ENCODE measurements at regions not wholly inside any gene's neighbourhood (a gene's known extent, or its start where the extent isn't known, plus 50 kb on each side); places are given as distances from the start of the nearest gene placed in this dataset.

GRCh38 chr5:106408141-106408540 is 1262.6 kb downstream of the EFNA5 start:
- no peak for TF ChIP-seq GATA2 (IDR thresholded peaks at IDR 0.05; ENCODE audit: insufficient read depth, insufficient read length, low read depth, low read length)
- TF ChIP-seq MAX (IDR thresholded peaks at IDR 0.05; ENCODE audit: insufficient read depth, insufficient read length): no peak
- no peak for TF ChIP-seq MYC (IDR thresholded peaks at IDR 0.05; ENCODE audit: low read depth, low read length)
- TF ChIP-seq CTCF (IDR thresholded peaks at IDR 0.05; ENCODE audit: extremely low read depth in 1 of 2, insufficient read depth in 1 of 2, low read depth in 1 of 2, low read length in 2 of 2): no peak
- TF ChIP-seq JUN (IDR thresholded peaks at IDR 0.05; ENCODE audit: borderline replicate concordance, insufficient read depth, insufficient read length, low read depth): no peak
- no peak for TF ChIP-seq POLR2A (IDR thresholded peaks at IDR 0.05; ENCODE audit: low read depth, low read length)
- TF ChIP-seq EZH2 (IDR thresholded peaks at IDR 0.05; ENCODE audit: borderline replicate concordance, low read depth, low read length, severe bottlenecking): no peak
- no peak for TF ChIP-seq FOS (IDR thresholded peaks at IDR 0.05; ENCODE audit: borderline replicate concordance, insufficient read depth, low read length)
- TF ChIP-seq POLR2AphosphoS5 (IDR thresholded peaks at IDR 0.05; ENCODE audit: insufficient read depth, low read depth, low read length): no peak
- DNase-seq (ENCODE audit: low read depth, low spot score) (no peak), FAIRE-seq (no peak)
- no peak overlapping the region for H3K4me3 ChIP-seq (replicated peaks in 1 of 3; ENCODE audit: insufficient read depth in 1 of 3, low read depth in 1 of 3, low read length in 3 of 3)
- no peak overlapping the region for H3K4me2 ChIP-seq (ENCODE audit: insufficient read depth, low read length)
- no peaks in the 10 kb centered on the region for H3K79me2 ChIP-seq (ENCODE audit: control insufficient read depth, insufficient read depth, low read length)
- ChIA-PET POLR2A (no interaction called here), CTCF (no interaction called here)
- H3K9ac ChIP-seq (replicated peaks; ENCODE audit: extremely low read depth, insufficient read depth, low read length): no peak overlapping the region
- dilution Hi-C loops (cut with MboI; ENCODE audit: extremely low pct_ligation_motif_present, low sequenced_read_pairs) (no loop called here), intact Hi-C loops (cut with micrococcal nuclease) (no loop called here)
- no peaks in the 10 kb centered on the region for H3K27me3 ChIP-seq (ENCODE audit: control insufficient read depth in 2 of 2, insufficient read depth in 2 of 2, low read length in 2 of 2)
- no peak overlapping the region for H3K27ac ChIP-seq (ENCODE audit: insufficient read depth, low read depth, low read length)
- no TSS peak for BruUV-seq (replicated peaks)
- H3K36me3 ChIP-seq (ENCODE audit: control insufficient read depth in 2 of 2, extremely low read depth in 1 of 2, insufficient read depth in 2 of 2, low read length in 2 of 2): no peaks in the 10 kb centered on the region
- H3K9me3 ChIP-seq (replicated peaks; ENCODE audit: control insufficient read depth, insufficient read depth, low read length): no peaks in the 10 kb centered on the region
- no peaks in the 10 kb centered on the region for H3K9me1 ChIP-seq (replicated peaks; ENCODE audit: control insufficient read depth, extremely low read depth, insufficient read depth, low read length)
- H4K20me1 ChIP-seq (replicated peaks; ENCODE audit: control insufficient read depth, extremely low read depth, insufficient read depth, low read length): no peaks in the 10 kb centered on the region
- no peaks in the 10 kb centered on the region for H3K4me1 ChIP-seq (ENCODE audit: control insufficient read depth, extremely low read depth, insufficient read depth, low read length)
- H2AFZ ChIP-seq (ENCODE audit: low read depth, low read length): no peak overlapping the region

Data from endothelial cell of umbilical vein (primary cell).